Spleen (tissue), 11 donors: ENCODE measurements at regions not wholly inside any gene's neighbourhood (a gene's known extent, or its start where the extent isn't known, plus 50 kb on each side); places are given as distances from the start of the nearest gene placed in this dataset.

ENCODE experiments used
- DNase-seq: peaks from one replicate; pipeline ENCODE4 v3.0.0-alpha.2; 2020
- H3K27ac ChIP-seq, 8 donors: fragments of 200-600 bp; sonication (generic) in 7 of 8; 1 replicate in 4 of 8; 2 replicates in 4 of 8; pipeline versions ENCODE4 v1.5.0 to v1.8.0; 2016 to 2021; ENCODE audit warnings: inconsistent platforms in 4 of 8, mild to moderate bottlenecking in 4 of 8, moderate library complexity in 1 of 8
- H3K27me3 ChIP-seq, 7 donors: fragments of 200-600 bp; sonication (generic) in 6 of 7; replicated peaks in 1 of 7; 1 replicate in 4 of 7; 2 replicates in 3 of 7; pipeline versions ENCODE4 v1.5.0 to v1.8.0; 2016 to 2021; ENCODE audit warnings: inconsistent platforms in 3 of 7, mild to moderate bottlenecking in 1 of 7
- H3K36me3 ChIP-seq, 6 donors: fragments of 200-600 bp; sonication (generic) in 5 of 6; 1 replicate in 4 of 6; 2 replicates in 2 of 6; pipeline versions ENCODE4 v1.5.0 to v1.8.0; 2016 to 2021; ENCODE audit warnings: inconsistent platforms in 2 of 6
- H3K4me1 ChIP-seq, 6 donors: fragments of 200-600 bp; sonication (generic) in 5 of 6; 1 replicate in 3 of 6; 2 replicates in 3 of 6; pipeline versions ENCODE4 v1.5.0 to v1.8.0; 2016 to 2021; ENCODE audit warnings: inconsistent platforms in 3 of 6
- H3K4me3 ChIP-seq, 8 donors: fragments of 200-600 bp; sonication (generic) in 7 of 8; 1 replicate in 4 of 8; 2 replicates in 4 of 8; pipeline versions ENCODE4 v1.5.0 to v1.8.0; 2016 to 2021; ENCODE audit warnings: inconsistent platforms in 4 of 8, mild to moderate bottlenecking in 4 of 8, moderate library complexity in 2 of 8
- H3K9me3 ChIP-seq, 8 donors: fragments of 200-600 bp; sonication (generic) in 7 of 8; 1 replicate in 4 of 8; 2 replicates in 4 of 8; pipeline versions ENCODE4 v1.5.0 to v1.8.0; 2016 to 2021; ENCODE audit warnings: inconsistent platforms in 4 of 8
- POLR2A ChIP-seq, 3 donors: fragments of 450-650 bp; IDR thresholded peaks; one replicate each; pipeline ENCODE4 v1.5.1; 2017; ENCODE audit warnings: antibody characterized with exemption in 3 of 3, mild to moderate bottlenecking in 1 of 3
- POLR2AphosphoS5 ChIP-seq, 3 donors: sonication (generic); formaldehyde crosslinking; IDR thresholded peaks; one replicate each; pipeline ENCODE4 v1.5.1; 2017; ENCODE audit warnings: antibody characterized with exemption in 3 of 3
- WGBS, 5 donors: extraction: QIAGEN DNeasy Blood & Tissue Kit in 3 of 5; methylation state at CpG; one replicate each; pipeline versions ENCODE4 v1.1.5 to v1.1.7; 2013 to 2018; 5-methylcytosine and 5-hydroxymethylcytosine counted together
- intact Hi-C: fragments of 100-400 bp; cut with DNase I; formaldehyde crosslinking; loops from one replicate; pipeline ENCODE4 v1.15.0; 2023; ENCODE audit warnings: low total_unique reads
- TF ChIP-seq, protein P1 (sequence below), 11 experiments: fragments of 200-600 bp in 7 of 11; fragments of 450-650 bp in 4 of 11; sonication (generic) in 4 of 11; IDR thresholded peaks in 8 of 11; conservative IDR thresholded peaks in 3 of 11; 1 replicate in 7 of 11; 2 replicates in 4 of 11; pipeline versions ENCODE4 v1.4.0 to v1.8.0; 2016 to 2021; ENCODE audit warnings: antibody characterized with exemption in 11 of 11, inconsistent platforms in 4 of 11, mild to moderate bottlenecking in 1 of 11
- donor health status: healthy with polysubstance abuse.
- donor health status: DM: no; HTN: no; CAD: no; lungs with moderate emphysema.
- donor health status: DM: no; HTN: no; CAD: no.
- donor health status: Bipolar disorder and iron deficiency.
- donor health status: healthy.
- donor health status: DM: no; HTN: no; CAD: no.
- donor health status: DM: yes; HTN: yes; CAD: no.

DNA sequence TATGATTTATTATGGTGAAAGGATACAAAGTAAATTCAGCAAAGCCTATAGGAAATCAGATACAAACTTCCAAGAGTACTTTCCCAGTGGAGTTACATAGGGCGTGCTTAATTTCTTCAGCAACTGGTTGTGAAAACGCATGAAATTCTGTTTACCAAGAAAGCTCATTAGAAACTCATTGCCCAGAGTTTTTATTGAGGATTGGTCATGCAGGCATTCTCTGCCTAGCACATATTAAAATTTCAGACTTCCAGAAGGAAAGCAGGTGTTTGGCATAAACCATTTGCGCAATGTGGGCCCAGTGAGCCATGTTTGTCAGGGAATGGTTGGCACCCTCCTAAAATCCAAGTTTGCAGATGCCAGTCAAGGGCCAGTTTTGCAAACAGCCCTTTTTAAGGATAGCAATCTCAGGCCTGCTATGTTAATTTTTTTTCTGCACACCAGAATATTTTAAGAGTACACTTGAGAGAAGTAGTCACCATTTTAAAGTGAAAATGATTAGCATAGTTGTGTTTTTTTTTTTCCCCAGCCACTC lies 311.1 kb upstream of the CHD1 start:
- Histone ChIP-seq H3K4me1 (no peaks in the 10 kb centered on the region), H3K27ac (no peak overlapping the region), H3K27me3 (no peaks in the 10 kb centered on the region), H3K9me3 (no peaks in the 10 kb centered on the region), H3K4me3 (no peak overlapping the region), H3K36me3 (no peaks in the 10 kb centered on the region)
- TF ChIP-seq, protein P1, sequence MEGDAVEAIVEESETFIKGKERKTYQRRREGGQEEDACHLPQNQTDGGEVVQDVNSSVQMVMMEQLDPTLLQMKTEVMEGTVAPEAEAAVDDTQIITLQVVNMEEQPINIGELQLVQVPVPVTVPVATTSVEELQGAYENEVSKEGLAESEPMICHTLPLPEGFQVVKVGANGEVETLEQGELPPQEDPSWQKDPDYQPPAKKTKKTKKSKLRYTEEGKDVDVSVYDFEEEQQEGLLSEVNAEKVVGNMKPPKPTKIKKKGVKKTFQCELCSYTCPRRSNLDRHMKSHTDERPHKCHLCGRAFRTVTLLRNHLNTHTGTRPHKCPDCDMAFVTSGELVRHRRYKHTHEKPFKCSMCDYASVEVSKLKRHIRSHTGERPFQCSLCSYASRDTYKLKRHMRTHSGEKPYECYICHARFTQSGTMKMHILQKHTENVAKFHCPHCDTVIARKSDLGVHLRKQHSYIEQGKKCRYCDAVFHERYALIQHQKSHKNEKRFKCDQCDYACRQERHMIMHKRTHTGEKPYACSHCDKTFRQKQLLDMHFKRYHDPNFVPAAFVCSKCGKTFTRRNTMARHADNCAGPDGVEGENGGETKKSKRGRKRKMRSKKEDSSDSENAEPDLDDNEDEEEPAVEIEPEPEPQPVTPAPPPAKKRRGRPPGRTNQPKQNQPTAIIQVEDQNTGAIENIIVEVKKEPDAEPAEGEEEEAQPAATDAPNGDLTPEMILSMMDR (IDR thresholded peaks at IDR 0.05 in 8 of 11, conservative IDR thresholded peaks at IDR 0.05 in 3 of 11): no peak
- WGBS, 5 donors: 86 to 94% (median 87%) methylated on average over 3 of the region's 3 CpGs
- DNase-seq: no peak
- intact Hi-C loops: no loop called here

DNA sequence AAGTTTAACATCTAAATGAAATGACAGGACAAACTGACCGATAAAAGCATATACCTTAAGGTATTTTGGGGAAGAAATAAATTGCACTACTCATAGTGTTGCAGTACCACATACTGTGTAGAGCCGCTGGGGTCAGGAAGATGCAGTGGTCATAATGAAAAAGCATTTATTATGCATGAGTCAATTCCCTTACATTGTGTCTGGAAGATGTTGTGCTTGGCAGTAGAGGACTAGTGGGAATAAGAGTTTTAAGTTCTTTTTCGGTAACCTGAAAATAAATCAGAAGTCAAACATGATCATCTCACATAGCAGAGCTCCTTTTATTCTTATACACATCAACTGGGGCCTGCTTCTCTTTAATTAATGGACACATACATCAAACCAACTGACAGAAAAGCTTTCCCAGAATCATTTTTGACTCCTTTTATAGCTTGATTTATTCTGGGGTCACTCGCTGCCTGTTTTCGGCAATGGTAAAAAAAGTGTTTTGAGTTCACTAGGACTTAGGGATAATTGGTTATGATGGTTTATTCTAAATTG lies 262.5 kb upstream of the CHD1 start:
- Histone ChIP-seq H3K4me1 (no peaks in the 10 kb centered on the region), H3K27me3 (no peaks in the 10 kb centered on the region), H3K36me3 (no peaks in the 10 kb centered on the region), H3K27ac (no peak overlapping the region), H3K4me3 (no peak overlapping the region), H3K9me3 (peaks cover 0 to 6% (median 0%) of the 10 kb centered on the region in 8 donors)
- intact Hi-C loops: no loop called here
- DNase-seq: no peak
- 74 to 90% (median 79%) methylated on average over 5 of the region's 5 CpGs for WGBS, 5 donors
- no peak for TF ChIP-seq POLR2A (IDR thresholded peaks at IDR 0.05)
- TF ChIP-seq, protein P1 (IDR thresholded peaks at IDR 0.05 in 8 of 11, conservative IDR thresholded peaks at IDR 0.05 in 3 of 11): no peak
- TF ChIP-seq POLR2AphosphoS5 (IDR thresholded peaks at IDR 0.05): no peak

DNA sequence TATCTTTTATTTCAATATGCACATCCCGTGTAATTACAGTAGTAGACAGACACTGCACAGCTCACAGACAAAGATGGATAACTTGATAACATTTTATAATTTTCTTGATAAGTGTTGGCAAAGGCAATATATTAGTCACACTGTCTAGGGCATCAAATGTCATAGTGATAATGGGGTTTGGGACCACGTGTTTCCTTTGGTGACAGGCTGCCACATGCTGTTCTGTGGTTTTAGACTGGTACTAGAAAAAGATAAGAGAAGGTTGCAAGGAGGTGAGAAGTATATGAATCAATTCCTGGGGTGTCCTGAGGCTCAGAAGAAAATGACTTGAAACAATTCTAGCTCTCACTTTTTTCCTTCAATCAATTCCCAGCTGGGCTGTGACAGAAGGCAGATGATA lies 258.8 kb upstream of the CHD1 start:
- no peaks in the 10 kb centered on the region for H3K4me1 ChIP-seq
- intact Hi-C loops: no loop called here
- H3K36me3 ChIP-seq: no peaks in the 10 kb centered on the region
- H3K9me3 ChIP-seq: no peaks in the 10 kb centered on the region
- TF ChIP-seq POLR2AphosphoS5 (IDR thresholded peaks at IDR 0.05) (no peak), POLR2A (IDR thresholded peaks at IDR 0.05) (no peak)
- TF ChIP-seq, protein P1 (IDR thresholded peaks at IDR 0.05 in 8 of 11, conservative IDR thresholded peaks at IDR 0.05 in 3 of 11): no peak
- 43 to 50% (median 48%) methylated on average over 2 of the region's 2 CpGs for WGBS, 5 donors
- no peak overlapping the region for H3K4me3 ChIP-seq
- DNase-seq: no peak
- no peak overlapping the region for H3K27ac ChIP-seq
- no peaks in the 10 kb centered on the region for H3K27me3 ChIP-seq

DNA sequence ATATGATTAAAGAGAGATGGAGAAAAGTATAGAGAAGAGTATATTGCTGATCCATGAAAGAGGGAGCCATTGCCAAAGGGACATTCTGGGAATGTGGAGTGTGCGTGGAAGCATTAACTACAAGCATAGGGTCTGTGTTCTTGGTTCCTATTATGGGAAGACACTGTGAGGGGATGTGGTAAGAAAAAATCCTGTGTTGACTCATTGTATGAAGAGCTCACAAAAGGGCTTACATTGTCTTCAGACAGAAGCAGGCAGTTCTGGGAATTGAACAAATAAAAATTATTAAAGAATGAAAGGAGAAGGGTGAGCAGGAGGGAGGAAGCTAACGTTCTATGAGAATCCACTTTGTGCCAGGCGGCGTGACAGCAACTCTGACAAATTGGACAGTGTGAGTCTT lies 250.4 kb upstream of the CHD1 start:
- intact Hi-C loops: no loop called here
- H3K4me1 ChIP-seq: no peaks in the 10 kb centered on the region
- H3K9me3 ChIP-seq: no peaks in the 10 kb centered on the region
- H3K36me3 ChIP-seq: no peaks in the 10 kb centered on the region
- no peaks in the 10 kb centered on the region for H3K27me3 ChIP-seq
- no peak overlapping the region for H3K4me3 ChIP-seq
- H3K27ac ChIP-seq: no peak overlapping the region
- TF ChIP-seq POLR2A (IDR thresholded peaks at IDR 0.05) (no peak), POLR2AphosphoS5 (IDR thresholded peaks at IDR 0.05) (no peak)
- TF ChIP-seq, protein P1 (IDR thresholded peaks at IDR 0.05 in 8 of 11, conservative IDR thresholded peaks at IDR 0.05 in 3 of 11): no peak
- DNase-seq: no peak
- 85 to 92% (median 87%) methylated on average over 4 of the region's 4 CpGs for WGBS, 5 donors
